HepG2 (cell line): ENCODE measurements at regions not wholly inside any gene's neighbourhood (a gene's known extent, or its start where the extent isn't known, plus 50 kb on each side); places are given as distances from the start of the nearest gene placed in this dataset.

Experiments used
- IKZF5 ChIP-seq: IDR thresholded peaks from 2 replicates; pipeline ENCODE4 v1.6.1; 2018; ENCODE audit warnings: missing genetic modification reagents, mild to moderate bottlenecking, missing compliant biosample characterization
- ZBTB40 ChIP-seq, 2 experiments: fragments of 450-650 bp in 1 of 2; sonication (generic) in 1 of 2; formaldehyde crosslinking in 1 of 2; IDR thresholded peaks; 2 replicates each; pipeline versions ENCODE4 v1.6.1 to v1.8.0; 2016 to 2022; ENCODE audit warnings: antibody characterized with exemption in 1 of 2, mild to moderate bottlenecking in 1 of 2, missing genetic modification reagents in 1 of 2

GRCh38 chr10:91711885-91712680, 79.2 kb upstream of the PPP1R3C start (continued):
- TF ChIP-seq IKZF5 (no peak), ZBTB40 (IDR thresholded peaks at IDR 0.05) (no peak), ZBTB40 (CRISPR knock-in tag; IDR thresholded peaks at IDR 0.05) (no peak)
